Gastrocnemius medialis (tissue), 4 donors: ENCODE measurements at regions not wholly inside any gene's neighbourhood (a gene's known extent, or its start where the extent isn't known, plus 50 kb on each side); places are given as distances from the start of the nearest gene placed in this dataset.
"Not testable (repeated sequence)": the region's sequence is repeated elsewhere in the genome, so short reads cannot be mapped to it uniquely, and the experiment has no call there.

ENCODE experiments used
- ATAC-seq, 2 donors: fragments of 150-250 bp; one replicate each; pipeline ENCODE4 v1.9.1; 2016
- DNase-seq, 2 donors: peaks; one replicate each; pipeline ENCODE4 v3.0.0-alpha.2; 2019
- H3K27ac ChIP-seq, 4 donors: fragments of 200-600 bp; sonication (generic); 1 replicate in 1 of 4; 2 replicates in 3 of 4; pipeline ENCODE4 v1.5.1; 2016 to 2018; ENCODE audit warnings: mild to moderate bottlenecking in 2 of 4, moderate library complexity in 1 of 4
- H3K27me3 ChIP-seq, 3 donors: fragments of 200-600 bp; sonication (generic) in 2 of 3; 1 replicate in 1 of 3; 2 replicates in 2 of 3; pipeline versions ENCODE4 v1.5.1 to v1.6.0; 2016 to 2019; ENCODE audit warnings: mild to moderate bottlenecking in 1 of 3, moderate library complexity in 1 of 3
- H3K36me3 ChIP-seq, 2 donors: fragments of 200-600 bp; sonication (generic) in 1 of 2; one replicate each; pipeline ENCODE4 v1.5.1; 2017 to 2018
- H3K4me1 ChIP-seq, 2 donors: fragments of 200-600 bp; sonication (generic) in 1 of 2; one replicate each; pipeline ENCODE4 v1.5.1; 2016 to 2017; ENCODE audit warnings: mild to moderate bottlenecking in 2 of 2
- H3K4me3 ChIP-seq, 4 donors: fragments of 200-600 bp; sonication (generic) in 3 of 4; 1 replicate in 1 of 4; 2 replicates in 3 of 4; pipeline ENCODE4 v1.5.1; 2016 to 2019; ENCODE audit warnings: mild to moderate bottlenecking in 2 of 4
- H3K9me3 ChIP-seq, 3 donors: fragments of 200-600 bp; sonication (generic) in 2 of 3; 1 replicate in 1 of 3; 2 replicates in 2 of 3; pipeline ENCODE4 v1.5.1; 2016 to 2019
- POLR2A ChIP-seq, 2 donors: fragments of 450-650 bp; IDR thresholded peaks; one replicate each; pipeline ENCODE4 v1.6.1; 2017; ENCODE audit warnings: antibody characterized with exemption in 2 of 2, mild to moderate bottlenecking in 2 of 2, moderate library complexity in 2 of 2
- in situ Hi-C, 4 donors: fragments of 200-750 bp; cut with MboI; loops; one replicate each; pipeline versions ENCODE4 v1.15.0 to v1.8.0; 2017; ENCODE audit warnings: low sequenced_read_pairs in 4 of 4
- intact Hi-C: fragments of 100-400 bp; cut with DNase I; formaldehyde crosslinking; loops from one replicate; pipeline ENCODE4 v1.15.1; 2023; ENCODE audit warnings: low total_unique reads
- TF ChIP-seq, protein P1 (sequence below), 5 experiments: fragments of 450-650 bp in 3 of 5; fragments of 200-600 bp in 2 of 5; sonication (generic) in 2 of 5; IDR thresholded peaks in 4 of 5; conservative IDR thresholded peaks in 1 of 5; 1 replicate in 4 of 5; 2 replicates in 1 of 5; pipeline ENCODE4 v1.5.1; 2016 to 2019; ENCODE audit warnings: antibody characterized with exemption in 5 of 5, mild to moderate bottlenecking in 3 of 5, moderate library complexity in 3 of 5

DNA sequence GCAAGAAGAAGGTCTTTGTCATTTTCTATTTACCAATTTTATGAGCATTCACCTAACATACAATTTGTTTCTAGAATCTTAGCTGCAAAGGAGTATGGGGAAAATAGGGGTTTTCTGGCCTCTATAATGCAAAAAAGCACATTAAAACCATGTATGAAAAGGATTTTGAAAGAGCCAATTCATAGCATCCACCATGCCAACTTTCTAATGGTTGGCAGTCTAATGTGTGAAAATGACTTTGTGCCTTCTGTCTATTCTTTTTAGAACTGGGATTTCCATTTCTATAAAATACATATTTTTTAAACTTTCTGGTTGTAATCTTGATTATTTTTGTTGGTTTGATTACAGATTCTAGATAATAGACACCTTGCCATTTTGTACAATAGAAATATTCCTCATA, 333.7 kb upstream of the CNTN6 start:
- DNase-seq: no peak
- ATAC-seq: no peak
- Histone ChIP-seq H3K36me3 (no peaks in the 10 kb centered on the region), H3K27me3 (no peaks in the 10 kb centered on the region), H3K4me1 (no peaks in the 10 kb centered on the region), H3K4me3 (no peak overlapping the region), H3K9me3 (no peaks in the 10 kb centered on the region), H3K27ac (no peak overlapping the region)
- TF ChIP-seq, protein P1, sequence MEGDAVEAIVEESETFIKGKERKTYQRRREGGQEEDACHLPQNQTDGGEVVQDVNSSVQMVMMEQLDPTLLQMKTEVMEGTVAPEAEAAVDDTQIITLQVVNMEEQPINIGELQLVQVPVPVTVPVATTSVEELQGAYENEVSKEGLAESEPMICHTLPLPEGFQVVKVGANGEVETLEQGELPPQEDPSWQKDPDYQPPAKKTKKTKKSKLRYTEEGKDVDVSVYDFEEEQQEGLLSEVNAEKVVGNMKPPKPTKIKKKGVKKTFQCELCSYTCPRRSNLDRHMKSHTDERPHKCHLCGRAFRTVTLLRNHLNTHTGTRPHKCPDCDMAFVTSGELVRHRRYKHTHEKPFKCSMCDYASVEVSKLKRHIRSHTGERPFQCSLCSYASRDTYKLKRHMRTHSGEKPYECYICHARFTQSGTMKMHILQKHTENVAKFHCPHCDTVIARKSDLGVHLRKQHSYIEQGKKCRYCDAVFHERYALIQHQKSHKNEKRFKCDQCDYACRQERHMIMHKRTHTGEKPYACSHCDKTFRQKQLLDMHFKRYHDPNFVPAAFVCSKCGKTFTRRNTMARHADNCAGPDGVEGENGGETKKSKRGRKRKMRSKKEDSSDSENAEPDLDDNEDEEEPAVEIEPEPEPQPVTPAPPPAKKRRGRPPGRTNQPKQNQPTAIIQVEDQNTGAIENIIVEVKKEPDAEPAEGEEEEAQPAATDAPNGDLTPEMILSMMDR (IDR thresholded peaks at IDR 0.05 in 4 of 5, conservative IDR thresholded peaks at IDR 0.05 in 1 of 5): no peak
- TF ChIP-seq POLR2A (IDR thresholded peaks at IDR 0.05): no peak
- in situ Hi-C loops (no loop called here), intact Hi-C loops (no loop called here)

DNA sequence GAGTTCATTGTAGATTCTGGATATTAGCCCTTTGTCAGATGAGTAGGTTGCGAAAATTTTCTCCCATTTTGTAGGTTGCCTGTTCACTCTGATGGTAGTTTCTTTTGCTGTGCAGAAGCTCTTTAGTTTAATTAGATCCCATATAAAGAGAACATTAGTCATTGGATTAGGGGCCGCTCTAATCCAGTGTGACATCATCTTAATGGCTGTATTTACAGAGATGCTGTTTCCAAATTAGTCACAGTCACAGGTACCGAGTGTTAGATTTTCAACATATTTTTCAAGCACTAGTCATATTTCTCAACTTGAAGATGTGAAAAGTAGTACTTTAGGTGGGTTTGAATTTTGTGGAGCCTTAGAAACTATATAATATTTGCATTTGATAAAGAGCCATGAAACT, 319.4 kb upstream of the CNTN6 start:
- H3K4me3 ChIP-seq, H3K9me3 ChIP-seq, in situ Hi-C loops, H3K36me3 ChIP-seq, H3K27me3 ChIP-seq, intact Hi-C loops, H3K27ac ChIP-seq, H3K4me1 ChIP-seq, DNase-seq, ATAC-seq: not testable (repeated sequence)

DNA sequence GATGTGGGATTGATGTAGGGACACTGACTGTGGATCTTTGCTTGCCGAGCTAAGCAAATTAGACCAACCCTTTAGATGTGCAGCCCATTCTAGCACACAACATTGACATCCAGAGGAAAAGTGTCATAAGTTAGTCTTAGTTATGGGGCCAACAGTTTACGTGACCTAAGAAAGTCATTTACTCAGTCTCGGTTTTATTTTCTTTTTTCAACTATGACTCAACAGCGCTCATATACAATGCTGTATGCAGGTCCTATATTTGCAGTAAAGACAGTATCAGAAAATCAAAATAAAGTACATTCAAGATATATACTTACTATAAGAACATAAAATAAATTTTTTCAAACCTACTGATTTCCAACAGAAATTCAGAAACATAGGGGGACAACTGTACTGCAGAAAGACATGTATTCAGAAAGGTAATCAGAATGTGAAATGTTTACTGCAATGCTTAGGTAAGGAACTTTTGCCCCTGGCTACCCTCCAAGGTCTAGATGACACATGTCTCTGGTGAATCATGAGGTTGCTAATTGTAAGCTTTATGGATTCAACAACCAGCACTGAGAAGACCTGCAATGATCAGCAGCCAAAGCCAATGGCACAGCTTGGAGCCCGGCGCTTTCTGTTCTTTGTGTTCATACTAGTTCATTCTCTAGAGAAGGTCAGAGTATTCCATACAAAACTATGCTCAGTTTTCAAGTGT, 317.5 kb upstream of the CNTN6 start:
- no peaks in the 10 kb centered on the region for H3K36me3 ChIP-seq
- intact Hi-C loops (no loop called here), in situ Hi-C loops (no loop called here)

DNA sequence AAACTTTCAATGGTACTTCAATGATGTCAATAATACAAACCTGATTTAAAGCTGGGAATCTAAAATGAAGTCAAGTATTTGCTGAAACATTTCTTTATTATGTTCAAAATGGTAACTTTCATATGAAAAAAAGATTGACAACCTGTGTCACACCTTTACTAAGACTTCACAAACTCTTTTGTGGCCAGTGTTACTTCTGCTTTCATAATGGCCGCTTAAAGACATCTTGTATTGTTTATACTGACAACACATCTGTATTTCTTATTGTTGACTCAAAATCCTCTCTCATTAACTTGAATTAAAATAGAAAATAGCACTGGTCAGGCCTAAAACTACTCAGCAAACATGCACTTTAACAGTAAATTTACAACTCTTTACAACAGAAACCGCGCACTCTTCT, 312.3 kb upstream of the CNTN6 start:
- no peaks in the 10 kb centered on the region for H3K4me1 ChIP-seq
- H3K4me3 ChIP-seq: no peak overlapping the region
- ATAC-seq (no peak), DNase-seq (no peak)
- no peaks in the 10 kb centered on the region for H3K36me3 ChIP-seq
- in situ Hi-C loops: no loop called here
- intact Hi-C loops: no loop called here
- no peaks in the 10 kb centered on the region for H3K27me3 ChIP-seq
- no peaks in the 10 kb centered on the region for H3K9me3 ChIP-seq
- no peak overlapping the region for H3K27ac ChIP-seq
- TF ChIP-seq, protein P1 (IDR thresholded peaks at IDR 0.05 in 4 of 5, conservative IDR thresholded peaks at IDR 0.05 in 1 of 5): no peak
- no peak for TF ChIP-seq POLR2A (IDR thresholded peaks at IDR 0.05)

More for the DNA sequence above, 317.5 kb upstream of the CNTN6 start:
- TF ChIP-seq, protein P1 (IDR thresholded peaks at IDR 0.05 in 4 of 5, conservative IDR thresholded peaks at IDR 0.05 in 1 of 5): no peak
- TF ChIP-seq POLR2A (IDR thresholded peaks at IDR 0.05): no peak
- Histone ChIP-seq H3K27ac (no peak overlapping the region), H3K27me3 (no peaks in the 10 kb centered on the region), H3K4me3 (no peak overlapping the region), H3K9me3 (no peaks in the 10 kb centered on the region), H3K4me1 (no peaks in the 10 kb centered on the region)
- no peak for DNase-seq
- no peak for ATAC-seq

DNA sequence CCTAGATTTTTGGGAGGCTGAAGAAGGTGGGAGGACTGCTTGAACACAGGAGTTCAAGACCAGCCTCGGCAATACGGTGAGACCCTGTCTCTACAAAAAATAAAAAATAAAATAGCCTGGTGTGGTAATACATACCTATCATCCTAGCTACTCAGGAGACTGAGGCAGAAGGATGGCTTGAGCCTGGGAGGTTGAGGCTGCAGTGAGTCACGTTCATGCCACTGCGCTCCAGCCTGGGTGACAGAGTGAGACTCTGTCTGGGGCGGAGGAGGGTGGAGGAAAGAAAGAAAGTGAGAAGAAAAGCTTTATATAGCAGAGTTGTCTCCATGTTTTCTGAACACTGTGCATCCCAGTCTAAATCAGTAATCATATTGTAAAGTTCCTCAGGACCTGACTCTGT, 301.4 kb upstream of the CNTN6 start:
- TF ChIP-seq POLR2A (IDR thresholded peaks at IDR 0.05): no peak
- TF ChIP-seq, protein P1 (IDR thresholded peaks at IDR 0.05 in 4 of 5, conservative IDR thresholded peaks at IDR 0.05 in 1 of 5): no peak
- intact Hi-C loops (no loop called here), in situ Hi-C loops (no loop called here)
- ATAC-seq: no peak
- Histone ChIP-seq H3K9me3 (no peaks in the 10 kb centered on the region), H3K4me1 (no peaks in the 10 kb centered on the region), H3K27me3 (no peaks in the 10 kb centered on the region), H3K27ac (no peak overlapping the region), H3K36me3 (no peaks in the 10 kb centered on the region), H3K4me3 (no peak overlapping the region)
- no peak for DNase-seq
